Breast epithelium (tissue), 4 donors: ENCODE measurements at regions not wholly inside any gene's neighbourhood (a gene's known extent, or its start where the extent isn't known, plus 50 kb on each side); places are given as distances from the start of the nearest gene placed in this dataset.

Experiments
- DNase-seq, 2 donors: peaks; one replicate each; pipeline ENCODE4 v3.0.0-alpha.2; 2019; ENCODE audit warnings: low spot score in 2 of 2
- H3K27ac ChIP-seq, 2 donors: fragments of 200-600 bp; sonication (generic) in 1 of 2; one replicate each; pipeline ENCODE4 v1.5.1; 2016 to 2019; ENCODE audit warnings: mild to moderate bottlenecking in 1 of 2
- H3K27me3 ChIP-seq, 2 donors: fragments of 200-600 bp; sonication (generic) in 1 of 2; one replicate each; pipeline versions ENCODE4 v1.5.1 to v1.6.0; 2017 to 2019; ENCODE audit warnings: control low read depth in 1 of 2, mild to moderate bottlenecking in 1 of 2
- H3K36me3 ChIP-seq: fragments of 200-600 bp; one replicate; pipeline ENCODE4 v1.5.1; 2019
- H3K4me1 ChIP-seq, 2 donors: fragments of 200-600 bp; sonication (generic); one replicate each; pipeline ENCODE4 v1.5.1; 2016 to 2019; ENCODE audit warnings: control low read depth in 1 of 2
- H3K4me3 ChIP-seq, 3 donors: fragments of 200-600 bp; sonication (generic); 1 replicate in 2 of 3; 2 replicates in 1 of 3; pipeline ENCODE4 v1.5.1; 2016 to 2019; ENCODE audit warnings: mild to moderate bottlenecking in 3 of 3, moderate library complexity in 2 of 3
- H3K9me3 ChIP-seq, 2 donors: fragments of 200-600 bp; sonication (generic) in 1 of 2; one replicate each; pipeline ENCODE4 v1.5.1; 2016 to 2019; ENCODE audit warnings: control low read depth in 1 of 2
- POLR2A ChIP-seq: fragments of 450-650 bp; IDR thresholded peaks from one replicate; pipeline ENCODE4 v1.6.1; 2016; ENCODE audit warnings: antibody characterized with exemption, mild to moderate bottlenecking, moderate library complexity
- POLR2AphosphoS5 ChIP-seq, 3 donors: sonication (generic); formaldehyde crosslinking; IDR thresholded peaks; one replicate each; pipeline ENCODE4 v1.6.1; 2017; ENCODE audit warnings: antibody characterized with exemption in 3 of 3
- intact Hi-C: fragments of 100-400 bp; cut with DNase I; formaldehyde crosslinking; loops from one replicate; pipeline ENCODE4 v1.15.1; 2023; ENCODE audit warnings: low total_unique reads
- TF ChIP-seq, protein P1 (sequence below), 3 donors: fragments of 450-650 bp; IDR thresholded peaks; one replicate each; pipeline ENCODE4 v1.5.1; 2016 to 2017; ENCODE audit warnings: antibody characterized with exemption in 3 of 3, mild to moderate bottlenecking in 3 of 3, moderate library complexity in 3 of 3

DNA sequence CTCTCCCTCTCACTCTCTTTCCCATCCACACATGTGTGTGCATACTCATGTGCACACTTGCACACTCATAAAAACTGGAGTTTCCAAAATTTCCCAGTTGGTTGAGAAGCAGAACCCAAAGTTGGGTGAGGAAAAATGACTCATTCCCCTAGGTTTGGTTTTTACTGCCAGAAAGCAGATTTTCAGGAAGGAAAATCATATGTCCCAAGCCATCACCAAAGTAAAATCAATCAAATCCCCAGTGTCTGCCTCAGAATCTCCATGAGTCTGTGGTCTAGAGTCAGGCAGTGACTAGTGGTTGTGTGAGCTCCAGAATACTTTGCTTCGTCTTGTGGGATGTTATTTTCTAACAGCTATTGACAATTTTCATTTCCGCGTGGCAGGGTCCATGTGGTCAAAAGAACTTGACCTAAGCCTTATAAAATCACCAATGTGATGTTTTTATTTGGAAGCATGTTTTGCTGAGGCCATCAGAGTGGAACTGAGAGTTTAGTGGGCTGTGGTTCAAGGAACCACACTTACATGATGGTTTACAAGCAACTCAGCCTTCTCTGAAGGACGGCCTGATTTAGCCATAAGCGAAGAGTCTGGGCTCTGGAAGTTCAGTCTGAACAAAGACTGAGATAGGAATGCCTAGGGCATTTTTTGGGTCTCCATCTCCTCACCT lies 81.9 kb upstream of the CCN6 start:
- Histone ChIP-seq H3K4me3 (no peak overlapping the region), H3K36me3 (no peaks in the 10 kb centered on the region), H3K27me3 (no peaks in the 10 kb centered on the region), H3K9me3 (no peaks in the 10 kb centered on the region), H3K27ac (peak overlapping the region; percentile 66 to 81), H3K4me1 (no peaks in the 10 kb centered on the region)
- TF ChIP-seq, protein P1, sequence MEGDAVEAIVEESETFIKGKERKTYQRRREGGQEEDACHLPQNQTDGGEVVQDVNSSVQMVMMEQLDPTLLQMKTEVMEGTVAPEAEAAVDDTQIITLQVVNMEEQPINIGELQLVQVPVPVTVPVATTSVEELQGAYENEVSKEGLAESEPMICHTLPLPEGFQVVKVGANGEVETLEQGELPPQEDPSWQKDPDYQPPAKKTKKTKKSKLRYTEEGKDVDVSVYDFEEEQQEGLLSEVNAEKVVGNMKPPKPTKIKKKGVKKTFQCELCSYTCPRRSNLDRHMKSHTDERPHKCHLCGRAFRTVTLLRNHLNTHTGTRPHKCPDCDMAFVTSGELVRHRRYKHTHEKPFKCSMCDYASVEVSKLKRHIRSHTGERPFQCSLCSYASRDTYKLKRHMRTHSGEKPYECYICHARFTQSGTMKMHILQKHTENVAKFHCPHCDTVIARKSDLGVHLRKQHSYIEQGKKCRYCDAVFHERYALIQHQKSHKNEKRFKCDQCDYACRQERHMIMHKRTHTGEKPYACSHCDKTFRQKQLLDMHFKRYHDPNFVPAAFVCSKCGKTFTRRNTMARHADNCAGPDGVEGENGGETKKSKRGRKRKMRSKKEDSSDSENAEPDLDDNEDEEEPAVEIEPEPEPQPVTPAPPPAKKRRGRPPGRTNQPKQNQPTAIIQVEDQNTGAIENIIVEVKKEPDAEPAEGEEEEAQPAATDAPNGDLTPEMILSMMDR (IDR thresholded peaks at IDR 0.05), result no peak
- no peak for TF ChIP-seq POLR2AphosphoS5 (IDR thresholded peaks at IDR 0.05)
- no peak for TF ChIP-seq POLR2A
- intact Hi-C loops, result no loop called here
- DNase-seq, result no peak

DNA sequence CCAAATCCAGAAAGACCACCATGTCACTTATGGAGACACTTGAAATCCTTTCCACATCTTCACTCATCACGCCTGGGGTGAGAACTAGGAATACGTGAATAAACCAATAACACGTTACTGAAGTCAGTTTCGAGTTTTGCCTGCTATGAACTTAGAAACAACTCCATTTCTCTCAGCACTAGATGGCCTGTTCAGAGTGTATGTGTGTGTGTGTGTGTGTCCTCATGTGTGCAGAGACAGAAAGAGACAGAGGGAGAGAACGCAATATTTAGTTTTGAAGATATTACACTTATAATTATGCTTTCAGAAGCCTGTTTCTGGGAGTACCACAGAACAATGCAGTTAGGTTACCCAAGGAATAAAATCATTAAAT lies 81.2 kb upstream of the CCN6 start:
- H3K4me1 ChIP-seq, result no peaks in the 10 kb centered on the region
- H3K27ac ChIP-seq, result peak overlapping the region; percentile 66 to 81
- intact Hi-C loops, result no loop called here
- no peaks in the 10 kb centered on the region for H3K9me3 ChIP-seq
- H3K36me3 ChIP-seq, result no peaks in the 10 kb centered on the region
- TF ChIP-seq POLR2AphosphoS5 (IDR thresholded peaks at IDR 0.05), result no peak
- TF ChIP-seq, protein P1 (IDR thresholded peaks at IDR 0.05), result no peak
- no peak for TF ChIP-seq POLR2A
- H3K27me3 ChIP-seq, result no peaks in the 10 kb centered on the region
- DNase-seq, result no peak
- H3K4me3 ChIP-seq, result peak overlapping the region in 1 of 3 donors; percentile 21

DNA sequence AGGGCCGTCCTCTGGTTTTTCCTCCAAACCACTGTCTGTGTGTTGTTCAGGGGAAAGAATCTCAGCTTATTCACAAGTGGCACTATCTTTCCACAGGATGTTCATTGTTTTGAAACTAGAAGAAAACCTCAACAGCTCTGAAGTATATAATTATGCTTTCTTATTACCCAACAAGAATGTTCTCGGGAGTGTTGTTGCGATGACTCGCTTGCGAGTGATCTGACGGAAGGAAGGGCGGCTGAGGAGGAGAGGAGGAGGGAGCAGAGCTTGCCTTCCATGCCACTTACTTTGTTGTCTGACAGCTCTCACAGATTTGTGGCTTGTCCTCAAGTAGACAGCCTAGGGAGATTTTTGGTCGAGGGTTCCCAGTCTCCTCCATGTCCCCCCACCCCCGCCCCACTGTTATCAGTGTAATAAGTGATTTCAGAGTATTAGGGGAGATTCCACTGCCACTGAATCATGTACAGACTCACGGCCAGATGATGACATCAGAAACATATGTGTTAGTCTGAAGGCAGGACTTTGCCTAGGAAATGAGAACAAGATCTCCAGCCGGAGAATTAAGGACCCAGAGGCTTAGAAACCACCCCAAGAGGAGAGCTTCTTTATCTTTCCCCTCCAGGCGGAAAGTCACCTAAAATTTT lies 80.7 kb upstream of the CCN6 start:
- Histone ChIP-seq H3K4me1 (no peaks in the 10 kb centered on the region), H3K36me3 (no peaks in the 10 kb centered on the region), H3K27ac (peak overlapping the region; percentile 66 to 81), H3K4me3 (peak overlapping the region in 1 of 3 donors; percentile 21), H3K27me3 (no peaks in the 10 kb centered on the region), H3K9me3 (no peaks in the 10 kb centered on the region)
- peak in 1 of 2 donors; percentile 31 for DNase-seq
- TF ChIP-seq POLR2A, result no peak
- TF ChIP-seq POLR2AphosphoS5 (IDR thresholded peaks at IDR 0.05), result peak; percentile 22 to 75 (median 45)
- intact Hi-C loops, result no loop called here

DNA sequence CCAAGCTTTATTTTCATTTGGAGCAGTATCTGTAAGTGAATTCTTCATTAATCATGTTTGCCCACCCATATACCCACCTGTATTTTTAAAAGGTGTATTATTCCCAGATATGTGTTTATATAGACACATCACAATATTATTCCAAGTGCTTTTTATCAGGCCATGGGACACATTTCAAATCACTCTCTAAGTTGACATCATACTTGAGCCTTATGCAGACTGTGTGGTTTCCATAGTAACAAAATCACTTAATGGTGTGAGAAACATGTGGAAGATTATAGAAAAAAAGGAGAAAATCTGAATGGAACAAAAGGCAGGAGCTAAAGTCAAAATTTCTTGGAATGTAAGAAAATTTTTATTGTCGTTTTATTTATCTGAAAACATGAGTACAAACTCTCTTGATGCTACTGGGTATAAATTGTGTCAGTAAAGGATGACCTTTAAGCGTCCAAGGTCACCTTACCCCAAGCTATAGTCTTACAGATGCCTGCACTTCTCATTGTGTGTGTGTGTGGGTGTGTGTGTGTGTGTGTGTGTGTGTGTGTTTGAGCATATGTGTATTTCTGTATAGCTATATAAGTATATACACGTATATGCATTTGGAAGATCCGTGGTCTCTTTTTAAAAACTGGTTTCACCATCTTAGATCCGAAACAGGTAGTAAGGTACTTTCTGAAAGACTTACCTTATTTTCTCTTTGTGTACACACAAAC lies 79.8 kb upstream of the CCN6 start:
- Histone ChIP-seq H3K4me1 (no peaks in the 10 kb centered on the region), H3K36me3 (no peaks in the 10 kb centered on the region), H3K9me3 (no peaks in the 10 kb centered on the region), H3K4me3 (no peak overlapping the region), H3K27me3 (no peaks in the 10 kb centered on the region), H3K27ac (peak overlapping the region; percentile 66 to 81)
- DNase-seq, result no peak
- intact Hi-C loops, result no loop called here
- TF ChIP-seq POLR2A (no peak), POLR2AphosphoS5 (IDR thresholded peaks at IDR 0.05) (no peak)
- TF ChIP-seq, protein P1 (IDR thresholded peaks at IDR 0.05), result no peak

DNA sequence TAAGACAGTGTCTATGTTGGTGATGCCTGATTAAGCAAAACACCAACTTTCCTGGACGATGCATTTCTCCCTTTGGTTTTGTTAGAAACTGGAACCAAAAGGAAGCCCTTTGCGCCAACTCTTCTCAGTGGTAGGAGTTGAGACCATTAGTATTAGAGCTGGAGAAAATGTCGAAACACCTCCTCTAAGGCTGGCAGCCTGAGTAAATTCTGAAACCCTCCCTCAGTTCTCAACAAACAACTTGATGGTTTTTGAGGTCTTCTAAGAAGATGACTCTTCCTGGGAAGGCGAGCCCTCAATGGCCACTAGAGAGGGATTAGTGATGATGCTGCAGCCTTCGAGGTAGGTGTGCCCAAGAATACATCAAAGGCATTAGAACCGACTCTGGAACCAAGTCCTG lies 78.4 kb upstream of the CCN6 start:
- no peaks in the 10 kb centered on the region for H3K36me3 ChIP-seq
- H3K27me3 ChIP-seq, result no peaks in the 10 kb centered on the region
- H3K9me3 ChIP-seq, result no peaks in the 10 kb centered on the region
- TF ChIP-seq, protein P1 (IDR thresholded peaks at IDR 0.05), result no peak
- no peak for TF ChIP-seq POLR2AphosphoS5 (IDR thresholded peaks at IDR 0.05)
- no peak for TF ChIP-seq POLR2A
- no peaks in the 10 kb centered on the region for H3K4me1 ChIP-seq
- no peak overlapping the region for H3K4me3 ChIP-seq
- H3K27ac ChIP-seq, result no peak overlapping the region
- intact Hi-C loops, result no loop called here
- DNase-seq, result no peak
